ENCODE measurements at regions not wholly inside any gene's neighbourhood (a gene's known extent, or its start where the extent isn't known, plus 50 kb on each side); places are given as distances from the start of the nearest gene placed in this dataset.

- Histone ChIP-seq H3K36me3 (ENCODE audit: control insufficient read depth, insufficient read depth, low read length) (no peaks in the 10 kb centered on the region), H3K27me3 (ENCODE audit: control insufficient read depth, insufficient read depth, low read length) (no peaks in the 10 kb centered on the region), H3K4me3 (ENCODE audit: low read depth, low read length) (no peak overlapping the region)
- DNase-seq (ENCODE audit: low read depth) = no peak
- TF ChIP-seq, protein P1, sequence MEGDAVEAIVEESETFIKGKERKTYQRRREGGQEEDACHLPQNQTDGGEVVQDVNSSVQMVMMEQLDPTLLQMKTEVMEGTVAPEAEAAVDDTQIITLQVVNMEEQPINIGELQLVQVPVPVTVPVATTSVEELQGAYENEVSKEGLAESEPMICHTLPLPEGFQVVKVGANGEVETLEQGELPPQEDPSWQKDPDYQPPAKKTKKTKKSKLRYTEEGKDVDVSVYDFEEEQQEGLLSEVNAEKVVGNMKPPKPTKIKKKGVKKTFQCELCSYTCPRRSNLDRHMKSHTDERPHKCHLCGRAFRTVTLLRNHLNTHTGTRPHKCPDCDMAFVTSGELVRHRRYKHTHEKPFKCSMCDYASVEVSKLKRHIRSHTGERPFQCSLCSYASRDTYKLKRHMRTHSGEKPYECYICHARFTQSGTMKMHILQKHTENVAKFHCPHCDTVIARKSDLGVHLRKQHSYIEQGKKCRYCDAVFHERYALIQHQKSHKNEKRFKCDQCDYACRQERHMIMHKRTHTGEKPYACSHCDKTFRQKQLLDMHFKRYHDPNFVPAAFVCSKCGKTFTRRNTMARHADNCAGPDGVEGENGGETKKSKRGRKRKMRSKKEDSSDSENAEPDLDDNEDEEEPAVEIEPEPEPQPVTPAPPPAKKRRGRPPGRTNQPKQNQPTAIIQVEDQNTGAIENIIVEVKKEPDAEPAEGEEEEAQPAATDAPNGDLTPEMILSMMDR (IDR thresholded peaks at IDR 0.05; ENCODE audit: insufficient read depth, low read length, poor library complexity, severe bottlenecking) = no peak
Observed at GRCh38 chr14:28297559-28297958, 469.0 kb upstream of the FOXG1 start.

- Histone ChIP-seq H3K4me3 (ENCODE audit: low read depth, low read length) (no peak overlapping the region), H3K27me3 (ENCODE audit: control insufficient read depth, insufficient read depth, low read length) (no peaks in the 10 kb centered on the region), H3K36me3 (ENCODE audit: control insufficient read depth, insufficient read depth, low read length) (no peaks in the 10 kb centered on the region)
- TF ChIP-seq, protein P1 (IDR thresholded peaks at IDR 0.05; ENCODE audit: insufficient read depth, low read length, poor library complexity, severe bottlenecking) = no peak
- no peak for DNase-seq (ENCODE audit: low read depth)
Observed at GRCh38 chr14:28298156-28298555, 468.4 kb upstream of the FOXG1 start.

DNA sequence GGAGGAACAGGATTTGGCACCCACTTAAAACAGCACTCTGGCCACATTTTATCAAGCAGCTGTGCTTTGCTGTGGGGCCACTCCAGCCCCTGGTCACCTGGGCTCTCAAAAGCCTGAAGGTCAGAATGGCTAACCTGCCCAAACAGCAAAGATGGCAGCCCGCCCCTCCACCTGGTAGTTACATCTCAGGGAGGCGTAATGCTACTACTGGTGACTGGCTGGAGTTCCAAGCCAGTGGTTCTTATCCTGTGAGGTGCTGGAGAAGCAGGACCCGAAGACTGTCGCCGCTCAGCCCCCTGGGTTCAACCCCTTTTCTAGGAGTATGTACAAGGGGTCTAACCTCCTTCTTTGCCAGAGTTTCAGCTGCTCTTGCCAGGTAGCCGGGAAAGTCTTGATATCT lies 467.4 kb upstream of the FOXG1 start:
- TF ChIP-seq, protein P1 (IDR thresholded peaks at IDR 0.05; ENCODE audit: insufficient read depth, low read length, poor library complexity, severe bottlenecking) = no peak
- Histone ChIP-seq H3K27me3 (ENCODE audit: control insufficient read depth, insufficient read depth, low read length) (no peaks in the 10 kb centered on the region), H3K36me3 (ENCODE audit: control insufficient read depth, insufficient read depth, low read length) (no peaks in the 10 kb centered on the region), H3K4me3 (ENCODE audit: low read depth, low read length) (no peak overlapping the region)
- DNase-seq (ENCODE audit: low read depth) = no peak

- TF ChIP-seq, protein P1 (IDR thresholded peaks at IDR 0.05; ENCODE audit: insufficient read depth, low read length, poor library complexity, severe bottlenecking) = no peak
- H3K4me3 ChIP-seq (ENCODE audit: low read depth, low read length) = no peak overlapping the region
- no peaks in the 10 kb centered on the region for H3K36me3 ChIP-seq (ENCODE audit: control insufficient read depth, insufficient read depth, low read length)
- H3K27me3 ChIP-seq (ENCODE audit: control insufficient read depth, insufficient read depth, low read length) = no peaks in the 10 kb centered on the region
- DNase-seq (ENCODE audit: low read depth) = no peak
Observed at GRCh38 chr14:28300356-28300755, 466.2 kb upstream of the FOXG1 start.

DNA sequence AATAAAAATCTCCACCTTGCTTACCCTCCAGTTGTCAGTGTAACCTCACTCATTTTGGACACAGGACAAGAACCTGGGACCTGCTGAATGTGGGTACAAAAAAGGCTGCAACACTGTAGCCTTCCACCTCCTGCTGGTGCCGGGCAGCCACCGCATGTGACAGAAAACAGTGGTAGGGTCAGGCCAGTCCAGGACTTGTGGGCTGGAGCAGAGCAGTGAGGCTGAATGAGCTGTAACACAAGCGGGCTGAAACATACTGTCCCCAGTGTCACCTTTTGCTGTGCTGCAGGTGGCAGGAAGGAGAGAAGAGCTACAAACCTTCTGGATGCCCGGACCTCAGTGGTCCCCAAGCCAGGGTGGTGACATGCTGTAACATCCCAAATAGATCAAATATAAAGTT lies 465.4 kb upstream of the FOXG1 start:
- no peak overlapping the region for H3K4me3 ChIP-seq (ENCODE audit: low read depth, low read length)
- no peaks in the 10 kb centered on the region for H3K27me3 ChIP-seq (ENCODE audit: control insufficient read depth, insufficient read depth, low read length)
- no peaks in the 10 kb centered on the region for H3K36me3 ChIP-seq (ENCODE audit: control insufficient read depth, insufficient read depth, low read length)
- TF ChIP-seq, protein P1 (IDR thresholded peaks at IDR 0.05; ENCODE audit: insufficient read depth, low read length, poor library complexity, severe bottlenecking) = no peak
- no peak for DNase-seq (ENCODE audit: low read depth)

- Histone ChIP-seq H3K36me3 (ENCODE audit: control insufficient read depth, insufficient read depth, low read length) (no peaks in the 10 kb centered on the region), H3K4me3 (ENCODE audit: low read depth, low read length) (no peak overlapping the region), H3K27me3 (ENCODE audit: control insufficient read depth, insufficient read depth, low read length) (no peaks in the 10 kb centered on the region)
- no peak for DNase-seq (ENCODE audit: low read depth)
- TF ChIP-seq, protein P1 (IDR thresholded peaks at IDR 0.05; ENCODE audit: insufficient read depth, low read length, poor library complexity, severe bottlenecking) = no peak
Observed at GRCh38 chr14:28303248-28303647, 463.3 kb upstream of the FOXG1 start.

Measured in kidney epithelial cell (primary cell).